ENCODE measurements at regions not wholly inside any gene's neighbourhood (a gene's known extent, or its start where the extent isn't known, plus 50 kb on each side); places are given as distances from the start of the nearest gene placed in this dataset.

DNA sequence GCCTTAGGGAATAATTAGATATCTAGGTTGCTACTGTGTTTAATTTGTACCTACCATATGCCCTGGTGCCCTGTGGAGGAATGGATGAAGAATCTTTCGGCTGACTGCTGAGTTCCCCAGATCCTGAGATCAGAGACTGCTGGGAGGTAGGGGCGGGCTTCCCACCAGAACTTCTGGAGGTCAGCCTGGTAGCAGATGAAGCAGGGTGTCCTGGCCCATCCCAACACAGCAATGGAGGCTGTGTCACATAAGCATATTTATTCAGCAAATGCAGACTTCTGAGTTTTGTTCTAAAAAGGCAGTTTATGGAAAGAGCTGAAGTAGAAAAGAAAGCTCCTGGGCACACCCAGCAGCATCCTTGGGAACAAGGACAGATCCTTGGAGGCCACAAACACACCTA is 74.0 kb downstream of the KRTAP19-8 start (continued):
- TF ChIP-seq, protein P1, sequence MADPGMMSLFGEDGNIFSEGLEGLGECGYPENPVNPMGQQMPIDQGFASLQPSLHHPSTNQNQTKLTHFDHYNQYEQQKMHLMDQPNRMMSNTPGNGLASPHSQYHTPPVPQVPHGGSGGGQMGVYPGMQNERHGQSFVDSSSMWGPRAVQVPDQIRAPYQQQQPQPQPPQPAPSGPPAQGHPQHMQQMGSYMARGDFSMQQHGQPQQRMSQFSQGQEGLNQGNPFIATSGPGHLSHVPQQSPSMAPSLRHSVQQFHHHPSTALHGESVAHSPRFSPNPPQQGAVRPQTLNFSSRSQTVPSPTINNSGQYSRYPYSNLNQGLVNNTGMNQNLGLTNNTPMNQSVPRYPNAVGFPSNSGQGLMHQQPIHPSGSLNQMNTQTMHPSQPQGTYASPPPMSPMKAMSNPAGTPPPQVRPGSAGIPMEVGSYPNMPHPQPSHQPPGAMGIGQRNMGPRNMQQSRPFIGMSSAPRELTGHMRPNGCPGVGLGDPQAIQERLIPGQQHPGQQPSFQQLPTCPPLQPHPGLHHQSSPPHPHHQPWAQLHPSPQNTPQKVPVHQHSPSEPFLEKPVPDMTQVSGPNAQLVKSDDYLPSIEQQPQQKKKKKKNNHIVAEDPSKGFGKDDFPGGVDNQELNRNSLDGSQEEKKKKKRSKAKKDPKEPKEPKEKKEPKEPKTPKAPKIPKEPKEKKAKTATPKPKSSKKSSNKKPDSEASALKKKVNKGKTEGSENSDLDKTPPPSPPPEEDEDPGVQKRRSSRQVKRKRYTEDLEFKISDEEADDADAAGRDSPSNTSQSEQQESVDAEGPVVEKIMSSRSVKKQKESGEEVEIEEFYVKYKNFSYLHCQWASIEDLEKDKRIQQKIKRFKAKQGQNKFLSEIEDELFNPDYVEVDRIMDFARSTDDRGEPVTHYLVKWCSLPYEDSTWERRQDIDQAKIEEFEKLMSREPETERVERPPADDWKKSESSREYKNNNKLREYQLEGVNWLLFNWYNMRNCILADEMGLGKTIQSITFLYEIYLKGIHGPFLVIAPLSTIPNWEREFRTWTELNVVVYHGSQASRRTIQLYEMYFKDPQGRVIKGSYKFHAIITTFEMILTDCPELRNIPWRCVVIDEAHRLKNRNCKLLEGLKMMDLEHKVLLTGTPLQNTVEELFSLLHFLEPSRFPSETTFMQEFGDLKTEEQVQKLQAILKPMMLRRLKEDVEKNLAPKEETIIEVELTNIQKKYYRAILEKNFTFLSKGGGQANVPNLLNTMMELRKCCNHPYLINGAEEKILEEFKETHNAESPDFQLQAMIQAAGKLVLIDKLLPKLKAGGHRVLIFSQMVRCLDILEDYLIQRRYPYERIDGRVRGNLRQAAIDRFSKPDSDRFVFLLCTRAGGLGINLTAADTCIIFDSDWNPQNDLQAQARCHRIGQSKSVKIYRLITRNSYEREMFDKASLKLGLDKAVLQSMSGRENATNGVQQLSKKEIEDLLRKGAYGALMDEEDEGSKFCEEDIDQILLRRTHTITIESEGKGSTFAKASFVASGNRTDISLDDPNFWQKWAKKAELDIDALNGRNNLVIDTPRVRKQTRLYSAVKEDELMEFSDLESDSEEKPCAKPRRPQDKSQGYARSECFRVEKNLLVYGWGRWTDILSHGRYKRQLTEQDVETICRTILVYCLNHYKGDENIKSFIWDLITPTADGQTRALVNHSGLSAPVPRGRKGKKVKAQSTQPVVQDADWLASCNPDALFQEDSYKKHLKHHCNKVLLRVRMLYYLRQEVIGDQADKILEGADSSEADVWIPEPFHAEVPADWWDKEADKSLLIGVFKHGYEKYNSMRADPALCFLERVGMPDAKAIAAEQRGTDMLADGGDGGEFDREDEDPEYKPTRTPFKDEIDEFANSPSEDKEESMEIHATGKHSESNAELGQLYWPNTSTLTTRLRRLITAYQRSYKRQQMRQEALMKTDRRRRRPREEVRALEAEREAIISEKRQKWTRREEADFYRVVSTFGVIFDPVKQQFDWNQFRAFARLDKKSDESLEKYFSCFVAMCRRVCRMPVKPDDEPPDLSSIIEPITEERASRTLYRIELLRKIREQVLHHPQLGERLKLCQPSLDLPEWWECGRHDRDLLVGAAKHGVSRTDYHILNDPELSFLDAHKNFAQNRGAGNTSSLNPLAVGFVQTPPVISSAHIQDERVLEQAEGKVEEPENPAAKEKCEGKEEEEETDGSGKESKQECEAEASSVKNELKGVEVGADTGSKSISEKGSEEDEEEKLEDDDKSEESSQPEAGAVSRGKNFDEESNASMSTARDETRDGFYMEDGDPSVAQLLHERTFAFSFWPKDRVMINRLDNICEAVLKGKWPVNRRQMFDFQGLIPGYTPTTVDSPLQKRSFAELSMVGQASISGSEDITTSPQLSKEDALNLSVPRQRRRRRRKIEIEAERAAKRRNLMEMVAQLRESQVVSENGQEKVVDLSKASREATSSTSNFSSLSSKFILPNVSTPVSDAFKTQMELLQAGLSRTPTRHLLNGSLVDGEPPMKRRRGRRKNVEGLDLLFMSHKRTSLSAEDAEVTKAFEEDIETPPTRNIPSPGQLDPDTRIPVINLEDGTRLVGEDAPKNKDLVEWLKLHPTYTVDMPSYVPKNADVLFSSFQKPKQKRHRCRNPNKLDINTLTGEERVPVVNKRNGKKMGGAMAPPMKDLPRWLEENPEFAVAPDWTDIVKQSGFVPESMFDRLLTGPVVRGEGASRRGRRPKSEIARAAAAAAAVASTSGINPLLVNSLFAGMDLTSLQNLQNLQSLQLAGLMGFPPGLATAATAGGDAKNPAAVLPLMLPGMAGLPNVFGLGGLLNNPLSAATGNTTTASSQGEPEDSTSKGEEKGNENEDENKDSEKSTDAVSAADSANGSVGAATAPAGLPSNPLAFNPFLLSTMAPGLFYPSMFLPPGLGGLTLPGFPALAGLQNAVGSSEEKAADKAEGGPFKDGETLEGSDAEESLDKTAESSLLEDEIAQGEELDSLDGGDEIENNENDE (IDR thresholded peaks at IDR 0.05; ENCODE audit: insufficient replicate concordance, low read length): no peak
- no peak for TF ChIP-seq CEBPB (IDR thresholded peaks at IDR 0.05; ENCODE audit: low read depth, low read length)
- TF ChIP-seq EP300 (IDR thresholded peaks at IDR 0.05; ENCODE audit: borderline replicate concordance in 1 of 2, low read depth in 2 of 2, low read length in 2 of 2): no peak
- no peak for TF ChIP-seq PHF8 (conservative IDR thresholded peaks at IDR 0.05; ENCODE audit: low read depth, low read length)
- TF ChIP-seq POLR2A (IDR thresholded peaks at IDR 0.05; ENCODE audit: control extremely low read depth in 1 of 2, low read depth in 2 of 2, low read length in 2 of 2): no peak
- no peak for TF ChIP-seq TCF12 (IDR thresholded peaks at IDR 0.05; ENCODE audit: low read depth, low read length)
- TF ChIP-seq RXRA (IDR thresholded peaks at IDR 0.05; ENCODE audit: insufficient read depth, low read depth, low read length): no peak
- no peak for TF ChIP-seq ASH2L (IDR thresholded peaks at IDR 0.05; ENCODE audit: low read length)
- no peak for TF ChIP-seq SIRT6 (IDR thresholded peaks at IDR 0.05; ENCODE audit: low read length)
- TF ChIP-seq CBX8 (IDR thresholded peaks at IDR 0.05; ENCODE audit: borderline replicate concordance, low read depth, low read length): no peak
- no peak for TF ChIP-seq NRF1 (IDR thresholded peaks at IDR 0.05; ENCODE audit: low read depth, low read length)
- TF ChIP-seq EGR1 (IDR thresholded peaks at IDR 0.05; ENCODE audit: borderline replicate concordance, low read depth, low read length): no peak
- TF ChIP-seq SRF (IDR thresholded peaks at IDR 0.05; ENCODE audit: low read depth, low read length): no peak
